Skeletal muscle cell (primary cell): ENCODE measurements at regions not wholly inside any gene's neighbourhood (a gene's known extent, or its start where the extent isn't known, plus 50 kb on each side); places are given as distances from the start of the nearest gene placed in this dataset.

Experiments
- DNase-seq: peaks from one replicate; pipeline ENCODE4 v3.0.0-alpha.2; 2010; ENCODE audit warnings: low read depth
- H3K4me3 ChIP-seq: 2 replicates; pipeline ENCODE4 v1.5.1; 2011; ENCODE audit warnings: low read depth, mild to moderate bottlenecking, control low read depth, low read length, moderate library complexity

DNA sequence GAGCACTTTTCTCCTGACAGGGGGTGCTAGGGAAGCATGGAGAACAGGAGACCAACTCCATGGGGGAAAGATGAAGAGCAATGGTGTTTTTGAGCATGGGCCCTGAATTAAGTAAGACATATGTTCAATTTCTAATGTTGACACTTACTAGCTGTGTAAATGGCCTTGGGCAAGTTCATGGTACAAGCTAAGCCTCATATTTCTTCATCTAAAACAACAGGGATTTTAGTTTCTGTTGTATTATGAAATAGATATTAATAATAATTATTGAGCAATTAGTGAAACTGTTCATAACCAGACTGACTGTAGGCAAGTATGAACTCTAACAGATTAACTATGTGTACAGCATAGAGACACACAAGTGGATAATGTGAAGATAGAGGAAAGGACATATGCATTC lies 515.0 kb upstream of the FAT1 start:
- no peak overlapping the region for H3K4me3 ChIP-seq
- DNase-seq: no peak

GRCh38 chr4:187251896-187252295 lies 528.2 kb upstream of the FAT1 start:
- DNase-seq: no peak
- no peak overlapping the region for H3K4me3 ChIP-seq

- DNase-seq: no peak
- H3K4me3 ChIP-seq: no peak overlapping the region
These were observed 533.2 kb upstream of the FAT1 start for GRCh38 chr4:187256897-187257296.

DNA sequence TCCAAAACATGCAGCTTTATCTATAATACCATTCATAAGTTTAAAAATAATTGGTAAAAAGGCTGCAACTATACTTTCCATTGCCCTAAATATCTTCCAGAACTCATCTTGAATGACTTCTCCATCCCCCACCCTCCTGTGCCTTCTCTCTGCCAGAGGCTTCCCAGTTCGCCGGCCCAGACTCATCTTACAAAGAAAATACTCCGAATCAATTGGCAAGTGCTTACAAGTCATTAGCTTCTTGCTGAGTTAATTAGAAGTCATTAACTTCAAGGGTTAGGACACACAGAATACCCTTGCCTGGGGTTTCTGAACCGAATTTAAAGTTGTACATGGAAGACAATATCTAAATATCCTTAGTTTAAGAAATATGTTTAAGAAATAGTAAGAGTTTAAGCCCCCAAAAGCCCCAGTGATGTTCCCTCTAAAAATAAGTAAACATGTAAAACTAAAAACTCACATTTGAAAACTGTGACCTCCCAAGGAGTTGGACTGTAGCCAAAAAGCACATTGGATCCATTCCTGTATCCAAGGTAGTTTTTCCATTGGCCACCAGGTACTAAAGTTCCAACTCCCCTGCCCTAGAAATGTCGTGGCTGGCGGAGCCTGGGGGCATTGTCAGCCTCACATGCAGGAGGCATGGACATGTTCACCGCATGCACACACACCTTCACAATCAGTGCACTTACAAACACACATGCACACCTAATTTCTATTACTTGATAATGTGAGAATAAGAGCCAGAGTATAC lies 535.2 kb upstream of the FAT1 start:
- DNase-seq: no peak
- H3K4me3 ChIP-seq: no peak overlapping the region

- no peak overlapping the region for H3K4me3 ChIP-seq
- no peak for DNase-seq
These were observed 545.3 kb upstream of the FAT1 start for GRCh38 chr4:187268940-187269339.

DNA sequence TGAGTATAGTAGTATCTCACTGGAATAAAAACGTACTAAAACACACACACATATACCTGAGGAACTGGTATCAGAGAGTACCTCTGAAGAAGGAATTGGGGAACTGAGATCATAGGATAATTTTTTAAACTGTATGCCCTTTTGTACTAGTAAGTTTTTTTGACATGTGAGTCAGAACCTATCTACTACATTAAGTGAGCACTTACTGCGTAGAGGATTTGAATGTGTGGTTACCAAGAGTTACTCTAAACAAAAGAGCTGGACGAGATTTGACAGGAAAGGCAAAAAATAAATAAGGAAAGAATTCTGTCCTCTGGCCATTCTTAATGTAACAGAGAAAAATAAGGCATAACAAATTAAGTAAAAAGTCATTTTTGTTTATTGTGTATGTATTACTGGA lies 546.5 kb upstream of the FAT1 start:
- no peak for DNase-seq
- no peak overlapping the region for H3K4me3 ChIP-seq

GRCh38 chr4:187271848-187272247 lies 548.2 kb upstream of the FAT1 start:
- no peak for DNase-seq

DNA sequence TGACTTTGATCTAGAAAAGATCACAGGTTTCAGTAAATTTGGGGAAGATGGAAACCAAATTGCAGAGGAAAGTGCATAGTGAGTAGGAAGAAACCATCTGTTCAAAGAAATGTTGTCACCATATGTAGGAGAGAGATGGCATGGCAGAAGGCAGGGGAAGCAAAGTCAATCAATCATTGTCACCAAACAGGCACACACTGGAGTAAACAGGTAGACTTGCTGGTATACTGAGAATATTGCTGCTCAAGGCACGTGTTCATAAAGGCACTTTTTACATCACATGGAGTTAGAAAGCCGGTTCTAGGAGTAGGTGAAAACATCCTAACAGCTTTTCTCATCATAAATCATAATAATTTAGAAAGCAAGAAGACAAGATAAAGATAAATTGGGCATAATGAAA lies 550.5 kb upstream of the FAT1 start:
- no peak for DNase-seq
- no peak overlapping the region for H3K4me3 ChIP-seq

More at GRCh38 chr4:187271848-187272247, 548.2 kb upstream of the FAT1 start:
- no peak overlapping the region for H3K4me3 ChIP-seq

- no peak overlapping the region for H3K4me3 ChIP-seq
- peak; percentile 4 for DNase-seq
These were observed 553.2 kb upstream of the FAT1 start for GRCh38 chr4:187276736-187277408.

DNA sequence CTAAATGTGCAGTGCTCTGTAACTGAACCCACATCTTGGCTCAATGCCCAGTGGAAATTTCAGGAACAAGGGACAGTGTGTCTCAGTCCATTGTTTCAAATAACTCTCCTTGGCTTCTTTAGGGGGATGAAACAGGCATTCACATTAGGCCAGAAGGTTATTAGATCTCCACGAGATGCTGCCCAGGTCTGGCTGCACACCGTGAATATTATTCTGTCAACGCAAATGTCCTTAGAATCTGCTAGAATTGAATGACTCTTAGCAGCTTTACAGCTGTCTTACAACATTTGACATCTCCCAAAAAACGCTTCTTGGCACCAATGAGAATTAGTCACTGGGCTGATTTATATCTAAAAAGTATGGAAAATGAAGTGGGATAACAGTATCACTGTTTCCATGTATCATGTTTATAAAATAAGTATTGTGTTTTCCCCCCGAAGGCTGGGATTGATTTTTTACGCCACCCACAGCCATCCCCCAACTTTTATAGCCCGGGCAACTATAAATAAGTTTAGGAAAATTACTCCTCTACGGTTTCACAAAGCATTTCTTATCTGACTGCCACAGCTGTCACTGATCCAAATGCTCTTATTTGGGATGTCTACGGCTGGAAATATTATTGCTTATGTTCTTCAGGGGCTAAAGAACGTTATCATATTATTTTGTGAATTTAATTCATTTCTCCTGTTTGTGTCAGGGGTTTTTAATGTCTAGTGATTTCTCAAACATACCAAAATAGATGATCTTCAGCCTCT lies 559.7 kb upstream of the FAT1 start:
- no peak for DNase-seq
- H3K4me3 ChIP-seq: no peak overlapping the region

- DNase-seq: no peak
These were observed 562.9 kb upstream of the FAT1 start for GRCh38 chr4:187286525-187286924.

DNA sequence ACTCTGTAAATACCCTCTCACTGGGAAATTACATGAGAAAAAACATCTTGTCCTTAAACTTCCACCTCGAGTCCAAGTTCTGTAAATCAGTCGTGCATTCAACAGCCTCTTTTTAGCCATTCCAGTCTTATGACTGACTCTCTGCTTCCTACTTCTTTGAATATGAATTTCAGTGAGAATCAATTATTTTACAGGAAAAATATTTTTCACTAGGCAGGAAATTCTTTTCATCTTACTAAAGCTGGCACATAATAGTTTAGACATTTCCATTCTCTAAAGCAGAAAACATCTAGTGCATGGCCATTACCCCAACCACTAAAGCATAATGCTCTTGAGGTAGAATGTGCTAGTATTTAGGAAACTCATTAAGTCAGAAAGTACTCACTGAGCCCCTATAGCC lies 565.7 kb upstream of the FAT1 start:
- no peak overlapping the region for H3K4me3 ChIP-seq
- no peak for DNase-seq

More at GRCh38 chr4:187286525-187286924, 562.9 kb upstream of the FAT1 start:
- no peak overlapping the region for H3K4me3 ChIP-seq

DNA sequence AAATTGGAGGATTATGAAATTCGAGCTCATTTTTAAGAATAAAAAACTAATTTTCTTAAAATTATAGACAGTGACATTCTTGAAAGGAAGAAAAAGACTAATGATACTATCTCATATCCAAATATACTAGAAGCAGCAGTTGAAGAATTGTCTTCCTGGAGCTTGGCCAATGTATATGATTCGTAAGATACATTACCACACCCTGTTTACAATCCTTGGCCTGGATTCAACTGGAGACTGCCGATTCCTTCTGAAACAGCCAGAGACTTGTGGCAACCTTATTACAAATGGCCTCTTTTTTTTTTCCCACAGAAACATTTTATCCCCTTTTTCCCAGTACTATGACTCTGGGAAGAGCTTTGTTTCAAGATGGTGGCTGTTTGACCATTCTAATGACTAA lies 571.2 kb upstream of the FAT1 start:
- no peak overlapping the region for H3K4me3 ChIP-seq
- peak; percentile 55 for DNase-seq

GRCh38 chr4:187301923-187302322 lies 578.3 kb upstream of the FAT1 start:
- no peak for DNase-seq
- no peak overlapping the region for H3K4me3 ChIP-seq

- no peak for DNase-seq
- no peak overlapping the region for H3K4me3 ChIP-seq
These were observed 578.9 kb upstream of the FAT1 start for GRCh38 chr4:187302457-187303150.

DNA sequence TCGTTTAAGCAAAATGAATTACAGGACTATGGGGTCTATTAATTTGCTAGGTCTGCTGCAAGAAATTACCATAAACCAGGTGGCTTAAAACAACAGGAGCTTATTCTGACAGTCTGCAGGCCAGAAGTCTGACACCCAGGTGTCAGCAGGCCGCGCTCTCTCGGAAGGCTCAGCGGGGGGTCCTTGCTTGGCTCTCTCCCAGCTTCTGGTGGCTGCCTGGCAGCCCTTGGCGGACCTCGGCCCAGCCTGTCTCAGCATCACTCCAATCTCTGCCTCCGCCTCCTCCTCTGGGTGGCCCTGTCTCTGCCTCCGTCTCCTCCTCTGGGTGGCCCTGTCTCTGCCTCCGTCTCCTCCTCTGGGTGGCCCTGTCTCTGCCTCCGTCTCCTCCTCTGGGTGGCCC lies 580.5 kb upstream of the FAT1 start:
- DNase-seq: no peak

GRCh38 chr4:187307131-187307530 lies 583.5 kb upstream of the FAT1 start:
- no peak for DNase-seq
- H3K4me3 ChIP-seq: no peak overlapping the region

More for the DNA sequence above, 580.5 kb upstream of the FAT1 start:
- no peak overlapping the region for H3K4me3 ChIP-seq

- no peak for DNase-seq
- no peak overlapping the region for H3K4me3 ChIP-seq
These were observed 585.8 kb upstream of the FAT1 start for GRCh38 chr4:187309456-187309855.

GRCh38 chr4:187312299-187312698 lies 588.6 kb upstream of the FAT1 start:
- H3K4me3 ChIP-seq: no peak overlapping the region
- DNase-seq: no peak

DNA sequence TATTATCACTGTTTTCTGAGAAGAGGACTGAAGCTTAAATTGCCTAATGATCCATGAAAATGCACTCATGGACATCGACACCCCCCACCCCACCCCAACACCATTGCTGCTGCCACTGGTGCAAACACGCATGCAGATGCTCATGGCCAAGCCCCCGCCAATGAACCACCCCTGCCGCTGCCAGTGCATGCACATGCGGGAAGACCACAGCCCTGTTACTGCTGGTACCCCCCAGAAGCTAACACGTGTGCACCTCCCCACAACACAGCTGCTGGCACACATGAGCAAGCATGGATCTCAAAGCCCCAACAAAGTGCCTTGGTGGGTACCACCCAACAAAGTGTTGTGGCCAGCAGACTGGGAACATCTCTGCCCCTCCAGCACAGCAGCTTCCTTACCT lies 594.1 kb upstream of the FAT1 start:
- DNase-seq: no peak
- H3K4me3 ChIP-seq: no peak overlapping the region
